GM12878 (cell line): ENCODE measurements at regions not wholly inside any gene's neighbourhood (a gene's known extent, or its start where the extent isn't known, plus 50 kb on each side); places are given as distances from the start of the nearest gene placed in this dataset.

Experiments
- ATF7 ChIP-seq: fragments of 450-650 bp; IDR thresholded peaks from 2 replicates; pipeline ENCODE4 v1.6.1; 2016; ENCODE audit warnings: low read depth, mild to moderate bottlenecking
- BACH1 ChIP-seq: fragments of 450-650 bp; IDR thresholded peaks from 2 replicates; pipeline ENCODE4 v1.6.1; 2017; ENCODE audit warnings: mild to moderate bottlenecking, borderline replicate concordance
- BCLAF1 ChIP-seq: fragments of 450-650 bp; IDR thresholded peaks from 2 replicates; pipeline ENCODE4 v1.6.1; 2017; ENCODE audit warnings: antibody characterized with exemption, mild to moderate bottlenecking, moderate library complexity
- BRCA1 ChIP-seq: IDR thresholded peaks from 2 replicates; pipeline ENCODE4 v1.6.1; 2011; ENCODE audit warnings: low read depth, low read length, improper control_type of control experiment
- E2F8 ChIP-seq: fragments of 450-650 bp; IDR thresholded peaks from 2 replicates; pipeline ENCODE4 v1.6.1; 2018; ENCODE audit warnings: mild to moderate bottlenecking, low read depth, moderate library complexity; ENCODE audit not compliant: partially characterized antibody
- FOS ChIP-seq: IDR thresholded peaks from 3 replicates; pipeline ENCODE4 v1.6.1; 2011; ENCODE audit warnings: borderline replicate concordance; ENCODE audit not compliant: insufficient read length; ENCODE audit errors: extremely low read depth
- FOXM1 ChIP-seq: IDR thresholded peaks from 2 replicates; pipeline ENCODE4 v1.6.1; 2012; ENCODE audit warnings: low read depth, mild to moderate bottlenecking, inconsistent platforms, low read length, moderate library complexity
- NR2C1 ChIP-seq: fragments of 450-650 bp; IDR thresholded peaks from 2 replicates; pipeline ENCODE4 v1.6.1; 2017; ENCODE audit warnings: antibody characterized with exemption, mild to moderate bottlenecking, moderate library complexity
- SKIL ChIP-seq: fragments of 450-650 bp; IDR thresholded peaks from 2 replicates; pipeline ENCODE4 v1.6.1; 2017; ENCODE audit warnings: mild to moderate bottlenecking, low read depth, inconsistent platforms; ENCODE audit not compliant: poor library complexity, severe bottlenecking
- SMARCA5 ChIP-seq: fragments of 450-650 bp; IDR thresholded peaks from 2 replicates; pipeline ENCODE4 v1.6.1; 2017; ENCODE audit warnings: mild to moderate bottlenecking
- SPI1 ChIP-seq: IDR thresholded peaks from 2 replicates; pipeline ENCODE4 v1.6.1; 2011; ENCODE audit warnings: low read depth, mild to moderate bottlenecking, low read length, moderate library complexity, borderline replicate concordance; ENCODE audit not compliant: insufficient read depth
- ZNF24 ChIP-seq: fragments of 450-650 bp; IDR thresholded peaks from 2 replicates; pipeline ENCODE4 v1.6.1; 2017; ENCODE audit warnings: antibody characterized with exemption, mild to moderate bottlenecking
- ZNF592 ChIP-seq: fragments of 450-650 bp; IDR thresholded peaks from 2 replicates; pipeline ENCODE4 v1.6.1; 2017; ENCODE audit warnings: mild to moderate bottlenecking, moderate library complexity

- TF ChIP-seq BCLAF1 (no peak), SMARCA5 (no peak), BACH1 (no peak), FOXM1 (no peak), E2F8 (no peak), ATF7 (0 out of 2 replicates have a peak, but pooled peaks have one; percentile 17), BRCA1 (no peak), SPI1 (peak; percentile 36; the same call in 1 of the 2 replicates), SKIL (no peak), ZNF24 (no peak), ZNF592 (no peak), FOS (no peak), NR2C1 (no peak)
Measured at GRCh38 chr5:58239045-58239444, 220.8 kb downstream of the PLK2 start (continued).
